Caco-2 (cell line): ENCODE measurements at regions not wholly inside any gene's neighbourhood (a gene's known extent, or its start where the extent isn't known, plus 50 kb on each side); places are given as distances from the start of the nearest gene placed in this dataset.

Experiments
- BruUV-seq: library from RNA; stranded (reverse); fragments of 400-500 nt; replicated peaks from 2 replicates; lab custom pipeline; 2021; lab: Mats Ljungman, UMichigan
- CTCF ChIA-PET: fragments of 300-600 bp; sonication (Branson Sonifier 250); formaldehyde crosslinking; loops from one replicate; lab custom pipeline; 2022; ENCODE audit warnings: antibody characterized with exemption; lab: Charles Lee
- POLR2A ChIA-PET: fragments of 300-600 bp; sonication (Branson Sonifier 250); formaldehyde crosslinking; loops from one replicate; lab custom pipeline; 2022; ENCODE audit warnings: antibody characterized with exemption; lab: Charles Lee
- DNase-seq, 2 experiments: peaks; one replicate each; pipeline versions ENCODE4 v3.0.0 to v3.0.0-alpha.2; 2020 to 2022
- H3K27me3 ChIP-seq: replicated peaks from 2 replicates; pipeline ENCODE4 v1.6.0; 2011; ENCODE audit warnings: low read length; ENCODE audit not compliant: control insufficient read depth, insufficient read depth
- H3K36me3 ChIP-seq: 2 replicates; pipeline ENCODE4 v1.5.1; 2011; ENCODE audit warnings: low read length; ENCODE audit not compliant: control insufficient read depth, insufficient read depth
- H3K4me1 ChIP-seq: fragments of 250-450 bp; sonication (Bioruptor Pico); 2 replicates; pipeline ENCODE4 v1.5.1; 2020; ENCODE audit warnings: mild to moderate bottlenecking
- H3K4me3 ChIP-seq: 2 replicates; pipeline ENCODE4 v1.5.1; 2011; ENCODE audit warnings: low read depth, mild to moderate bottlenecking, control low read depth, low read length
- H3K9me3 ChIP-seq: fragments of 250-450 bp; sonication (Bioruptor Pico); 2 replicates; pipeline ENCODE4 v1.5.1; 2020; ENCODE audit warnings: mild to moderate bottlenecking, moderate library complexity
- H3K27ac Mint-ChIP-seq: one replicate; pipeline ENCODE4 v1.8.0; 2022; ENCODE audit warnings: mixed read lengths; ENCODE audit not compliant: unreplicated experiment
- H3K27me3 Mint-ChIP-seq: one replicate; pipeline ENCODE4 v1.8.0; 2022; ENCODE audit warnings: mixed read lengths; ENCODE audit not compliant: insufficient read depth, unreplicated experiment
- H3K36me3 Mint-ChIP-seq: one replicate; pipeline ENCODE4 v1.8.0; 2022; ENCODE audit warnings: mild to moderate bottlenecking, mixed read lengths; ENCODE audit not compliant: insufficient read depth, unreplicated experiment
- H3K4me1 Mint-ChIP-seq: one replicate; pipeline ENCODE4 v1.8.0; 2022; ENCODE audit warnings: low read depth, mixed read lengths; ENCODE audit not compliant: unreplicated experiment
- H3K4me3 Mint-ChIP-seq: one replicate; pipeline ENCODE4 v1.8.0; 2022; ENCODE audit warnings: mild to moderate bottlenecking, moderate library complexity, mixed read lengths; ENCODE audit not compliant: unreplicated experiment
- H3K9me3 Mint-ChIP-seq: one replicate; pipeline ENCODE4 v1.8.0; 2022; ENCODE audit warnings: mixed read lengths; ENCODE audit not compliant: unreplicated experiment
- intact Hi-C: fragments of 100-400 bp; cut with micrococcal nuclease; formaldehyde crosslinking; loops from one replicate; pipeline ENCODE4 v1.10.0; 2022; ENCODE audit not compliant: unreplicated experiment
- TF ChIP-seq, protein P1 (sequence below), 2 experiments: fragments of 200-600 bp in 1 of 2; IDR thresholded peaks; 1 replicate in 1 of 2; 2 replicates in 1 of 2; pipeline versions ENCODE4 v1.5.1 to v1.8.0; 2011 to 2022; ENCODE audit warnings: antibody characterized with exemption in 1 of 2, control low read depth in 1 of 2, inconsistent platforms in 1 of 2, low read depth in 1 of 2, low read length in 1 of 2, mild to moderate bottlenecking in 1 of 2, moderate library complexity in 1 of 2; ENCODE audit not compliant: insufficient read depth in 1 of 2, severe bottlenecking in 1 of 2, unreplicated experiment in 1 of 2

- no peaks in the 10 kb centered on the region for H3K27me3 ChIP-seq
- TF ChIP-seq, protein P1, sequence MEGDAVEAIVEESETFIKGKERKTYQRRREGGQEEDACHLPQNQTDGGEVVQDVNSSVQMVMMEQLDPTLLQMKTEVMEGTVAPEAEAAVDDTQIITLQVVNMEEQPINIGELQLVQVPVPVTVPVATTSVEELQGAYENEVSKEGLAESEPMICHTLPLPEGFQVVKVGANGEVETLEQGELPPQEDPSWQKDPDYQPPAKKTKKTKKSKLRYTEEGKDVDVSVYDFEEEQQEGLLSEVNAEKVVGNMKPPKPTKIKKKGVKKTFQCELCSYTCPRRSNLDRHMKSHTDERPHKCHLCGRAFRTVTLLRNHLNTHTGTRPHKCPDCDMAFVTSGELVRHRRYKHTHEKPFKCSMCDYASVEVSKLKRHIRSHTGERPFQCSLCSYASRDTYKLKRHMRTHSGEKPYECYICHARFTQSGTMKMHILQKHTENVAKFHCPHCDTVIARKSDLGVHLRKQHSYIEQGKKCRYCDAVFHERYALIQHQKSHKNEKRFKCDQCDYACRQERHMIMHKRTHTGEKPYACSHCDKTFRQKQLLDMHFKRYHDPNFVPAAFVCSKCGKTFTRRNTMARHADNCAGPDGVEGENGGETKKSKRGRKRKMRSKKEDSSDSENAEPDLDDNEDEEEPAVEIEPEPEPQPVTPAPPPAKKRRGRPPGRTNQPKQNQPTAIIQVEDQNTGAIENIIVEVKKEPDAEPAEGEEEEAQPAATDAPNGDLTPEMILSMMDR (IDR thresholded peaks at IDR 0.05; ENCODE audit: insufficient read depth in 1 of 2, low read depth in 1 of 2, low read length in 1 of 2, severe bottlenecking in 1 of 2, unreplicated experiment in 1 of 2), result no peak
- no peak overlapping the region for H3K4me3 ChIP-seq
- no peaks in the 10 kb centered on the region for H3K4me1 ChIP-seq
- no peak for DNase-seq
- H3K4me3 Mint-ChIP-seq, result no peak overlapping the region
- H3K36me3 Mint-ChIP-seq, result no peaks in the 10 kb centered on the region
- H3K27me3 Mint-ChIP-seq, result no peaks in the 10 kb centered on the region
- H3K9me3 ChIP-seq, result no peaks in the 10 kb centered on the region
- no peaks in the 10 kb centered on the region for H3K9me3 Mint-ChIP-seq
- CTCF ChIA-PET, result no interaction called here
- intact Hi-C loops, result no loop called here
- POLR2A ChIA-PET, result no interaction called here
- H3K27ac Mint-ChIP-seq, result no peak overlapping the region
- no peaks in the 10 kb centered on the region for H3K36me3 ChIP-seq
- H3K4me1 Mint-ChIP-seq, result no peaks in the 10 kb centered on the region
- BruUV-seq, result no TSS peak
These were observed 201.6 kb upstream of the CMC1 start for GRCh38 chr3:28039829-28040228.

DNA sequence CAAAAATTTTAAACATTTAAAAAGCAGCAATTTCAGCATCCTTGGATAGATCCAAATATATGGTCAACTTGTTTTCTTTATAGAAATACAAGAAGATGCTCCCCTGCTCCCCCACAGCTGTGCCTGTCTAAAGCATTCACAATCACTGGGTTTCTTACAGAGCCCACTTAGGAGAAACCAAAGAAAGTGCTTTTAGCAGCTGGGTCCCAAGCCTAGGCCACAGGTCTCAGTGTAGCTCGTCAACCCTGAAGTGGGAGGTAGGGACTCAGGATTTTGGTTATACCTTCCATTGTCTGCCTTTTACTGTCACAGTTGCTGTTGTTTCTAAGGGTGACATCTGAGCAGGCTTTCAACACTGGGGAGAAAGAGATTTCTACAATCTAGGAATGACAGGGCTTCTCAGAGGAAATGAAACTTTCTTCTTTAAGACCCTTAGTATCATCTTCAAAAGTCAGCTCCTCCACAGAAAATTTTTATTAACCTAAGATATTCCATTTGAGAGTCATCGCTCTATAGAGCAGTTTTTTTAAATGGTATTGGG is 199.3 kb upstream of the CMC1 start:
- DNase-seq, result no peak
- Histone ChIP-seq H3K27me3 (no peaks in the 10 kb centered on the region), H3K4me3 (no peak overlapping the region), H3K9me3 (no peaks in the 10 kb centered on the region), H3K36me3 (no peaks in the 10 kb centered on the region), H3K4me1 (no peaks in the 10 kb centered on the region)
- no peaks in the 10 kb centered on the region for H3K9me3 Mint-ChIP-seq
- no peak overlapping the region for H3K4me3 Mint-ChIP-seq
- BruUV-seq, result no TSS peak
- CTCF ChIA-PET, result no interaction called here
- no peaks in the 10 kb centered on the region for H3K4me1 Mint-ChIP-seq
- TF ChIP-seq, protein P1 (IDR thresholded peaks at IDR 0.05; ENCODE audit: insufficient read depth in 1 of 2, low read depth in 1 of 2, low read length in 1 of 2, severe bottlenecking in 1 of 2, unreplicated experiment in 1 of 2), result no peak
- H3K27ac Mint-ChIP-seq, result no peak overlapping the region
- H3K36me3 Mint-ChIP-seq, result no peaks in the 10 kb centered on the region
- intact Hi-C loops, result no loop called here
- H3K27me3 Mint-ChIP-seq, result no peaks in the 10 kb centered on the region
- POLR2A ChIA-PET, result no interaction called here

DNA sequence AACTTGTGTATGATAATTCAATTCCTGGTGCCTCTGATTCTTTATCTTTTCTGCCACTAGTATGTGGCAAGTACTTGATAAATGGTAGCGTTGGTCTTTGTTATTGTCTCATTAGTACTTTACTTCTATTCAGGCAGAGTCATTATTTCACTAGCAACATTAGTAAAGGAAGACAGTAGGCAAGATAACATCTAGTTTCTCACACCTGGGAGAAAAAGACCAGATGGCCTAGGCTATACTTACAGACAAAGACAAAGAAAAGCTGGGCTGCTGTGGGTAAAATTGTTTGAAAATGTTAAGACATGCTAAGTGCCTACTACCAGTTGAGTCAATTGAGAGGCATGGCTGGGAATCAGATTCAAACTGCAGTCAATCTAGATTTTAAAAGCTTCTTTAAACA is 198.7 kb upstream of the CMC1 start:
- no TSS peak for BruUV-seq

More for the DNA sequence above, 198.7 kb upstream of the CMC1 start:
- CTCF ChIA-PET, result no interaction called here
- no peak for DNase-seq
- Histone ChIP-seq H3K9me3 (no peaks in the 10 kb centered on the region), H3K4me3 (no peak overlapping the region), H3K4me1 (no peaks in the 10 kb centered on the region), H3K36me3 (no peaks in the 10 kb centered on the region), H3K27me3 (no peaks in the 10 kb centered on the region)
- H3K4me3 Mint-ChIP-seq, result no peak overlapping the region
- no peaks in the 10 kb centered on the region for H3K4me1 Mint-ChIP-seq
- TF ChIP-seq, protein P1 (IDR thresholded peaks at IDR 0.05; ENCODE audit: insufficient read depth in 1 of 2, low read depth in 1 of 2, low read length in 1 of 2, severe bottlenecking in 1 of 2, unreplicated experiment in 1 of 2), result no peak
- no peaks in the 10 kb centered on the region for H3K27me3 Mint-ChIP-seq
- intact Hi-C loops, result no loop called here
- H3K9me3 Mint-ChIP-seq, result no peaks in the 10 kb centered on the region
- no peak overlapping the region for H3K27ac Mint-ChIP-seq
- H3K36me3 Mint-ChIP-seq, result no peaks in the 10 kb centered on the region
- POLR2A ChIA-PET, result no interaction called here
